OCI-LY7 (cell line): ENCODE measurements at regions not wholly inside any gene's neighbourhood (a gene's known extent, or its start where the extent isn't known, plus 50 kb on each side); places are given as distances from the start of the nearest gene placed in this dataset.

ENCODE experiments used
- BruUV-seq: library from RNA; stranded (reverse); fragments of 400-500 nt; replicated peaks from 2 replicates; lab custom pipeline; 2021; lab: Mats Ljungman, UMichigan
- CTCF ChIA-PET: fragments of 300-600 bp; sonication (Branson Sonifier 250); formaldehyde crosslinking; loops from one replicate; lab custom pipeline; 2022; ENCODE audit warnings: antibody characterized with exemption; ENCODE audit not compliant: unreplicated experiment; lab: Charles Lee
- POLR2A ChIA-PET: fragments of 300-600 bp; sonication (Branson Sonifier 250); formaldehyde crosslinking; loops from one replicate; lab custom pipeline; 2022; ENCODE audit warnings: antibody characterized with exemption; lab: Charles Lee
- DNase-seq: peaks from one replicate; pipeline ENCODE4 v3.0.0-alpha.2; 2015; ENCODE audit warnings: low spot score
- H2AFZ ChIP-seq: fragments of 200-600 bp; sonication (generic), shearing (Covaris generic); 2 replicates; pipeline ENCODE4 v1.6.1; 2014; ENCODE audit warnings: mild to moderate bottlenecking, antibody characterized with exemption, low read length, moderate library complexity
- H3K27ac ChIP-seq: fragments of 200-600 bp; sonication (generic); 2 replicates; pipeline ENCODE4 v1.5.1; 2014; ENCODE audit warnings: mixed run types, low read depth, mild to moderate bottlenecking, moderate library complexity, low read length, inconsistent platforms; ENCODE audit not compliant: poor library complexity, severe bottlenecking
- H3K36me3 ChIP-seq: fragments of 200-600 bp; sonication (generic); 2 replicates; pipeline ENCODE4 v1.6.1; 2014; ENCODE audit warnings: mild to moderate bottlenecking, antibody characterized with exemption, low read length, moderate library complexity, mixed read lengths; ENCODE audit not compliant: insufficient read depth
- H3K4me1 ChIP-seq: fragments of 200-600 bp; sonication (generic); 2 replicates; pipeline ENCODE4 v1.5.1; 2014; ENCODE audit warnings: mild to moderate bottlenecking, low read length; ENCODE audit not compliant: insufficient read depth, poor library complexity, severe bottlenecking
- H3K4me2 ChIP-seq: fragments of 200-600 bp; sonication (generic); 2 replicates; pipeline ENCODE4 v1.6.1; 2014; ENCODE audit warnings: mild to moderate bottlenecking, low read length
- H3K4me3 ChIP-seq: fragments of 200-600 bp; sonication (generic); 2 replicates; pipeline ENCODE4 v1.5.1; 2014; ENCODE audit warnings: mild to moderate bottlenecking, low read depth, low read length; ENCODE audit not compliant: poor library complexity, severe bottlenecking
- H3K79me2 ChIP-seq: fragments of 200-600 bp; sonication (generic); 2 replicates; pipeline ENCODE4 v1.6.1; 2016; ENCODE audit warnings: low read depth, mild to moderate bottlenecking, low read length, moderate library complexity, mixed read lengths; ENCODE audit not compliant: insufficient read depth
- H3K9me2 ChIP-seq: fragments of 200-600 bp; sonication (generic); 2 replicates; pipeline ENCODE4 v1.6.1; 2016; ENCODE audit warnings: mild to moderate bottlenecking, low read length, mixed read lengths; ENCODE audit not compliant: insufficient read depth
- H3K9me3 ChIP-seq: fragments of 200-600 bp; sonication (generic); 2 replicates; pipeline ENCODE4 v1.6.1; 2014; ENCODE audit warnings: mild to moderate bottlenecking, mixed run types, low read length, mixed read lengths
- H4K20me1 ChIP-seq: fragments of 200-600 bp; sonication (generic); 2 replicates; pipeline ENCODE4 v1.6.1; 2014; ENCODE audit warnings: mild to moderate bottlenecking, antibody characterized with exemption, low read length, moderate library complexity, mixed read lengths; ENCODE audit not compliant: insufficient read depth
- EZH2phosphoT487 ChIP-seq: fragments of 200-600 bp; sonication (generic); IDR thresholded peaks from 2 replicates; pipeline ENCODE4 v1.6.1; 2018; ENCODE audit warnings: low read depth, borderline replicate concordance, mild to moderate bottlenecking, mixed run types, antibody characterized with exemption, low read length, moderate library complexity, mixed read lengths
- intact Hi-C: fragments of 100-400 bp; cut with micrococcal nuclease; formaldehyde crosslinking; loops from one replicate; pipeline ENCODE4 v1.10.0; 2022; ENCODE audit not compliant: unreplicated experiment
- TF ChIP-seq, protein P1 (sequence below): fragments of 200-600 bp; sonication (generic); conservative IDR thresholded peaks from 2 replicates; pipeline ENCODE4 v1.5.1; 2014; ENCODE audit warnings: mild to moderate bottlenecking, antibody characterized with exemption, low read length, moderate library complexity, mixed read lengths

DNA sequence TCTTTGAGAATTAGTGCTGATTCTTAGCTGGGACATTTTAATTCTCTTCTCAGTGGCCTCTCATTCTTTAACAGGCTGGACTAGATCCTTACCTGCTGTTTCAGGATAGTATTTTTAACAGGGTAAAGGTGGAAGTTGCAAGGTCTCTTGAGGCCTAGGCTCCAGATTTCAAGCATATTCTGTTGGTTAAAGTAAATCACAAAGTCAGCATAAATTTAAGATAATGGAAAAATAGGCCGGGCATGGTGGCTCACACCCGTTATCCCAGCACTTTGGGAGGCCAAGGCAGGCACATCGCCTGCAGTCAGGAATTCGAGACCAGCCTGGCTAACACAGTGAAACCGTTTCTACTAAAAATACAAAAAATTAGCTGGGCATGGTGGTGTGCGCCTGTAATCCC, 1149.0 kb downstream of the EPHA7 start:
- Histone ChIP-seq H3K9me3 (no peaks in the 10 kb centered on the region), H3K36me3 (no peaks in the 10 kb centered on the region), H3K9me2 (no peaks in the 10 kb centered on the region), H3K79me2 (no peaks in the 10 kb centered on the region), H2AFZ (no peak overlapping the region), H3K4me2 (no peak overlapping the region), H3K4me3 (no peak overlapping the region), H4K20me1 (no peaks in the 10 kb centered on the region), H3K27ac (no peak overlapping the region), H3K4me1 (no peaks in the 10 kb centered on the region)
- intact Hi-C loops: no loop called here
- POLR2A ChIA-PET: no interaction called here
- CTCF ChIA-PET: no interaction called here
- TF ChIP-seq, protein P1, sequence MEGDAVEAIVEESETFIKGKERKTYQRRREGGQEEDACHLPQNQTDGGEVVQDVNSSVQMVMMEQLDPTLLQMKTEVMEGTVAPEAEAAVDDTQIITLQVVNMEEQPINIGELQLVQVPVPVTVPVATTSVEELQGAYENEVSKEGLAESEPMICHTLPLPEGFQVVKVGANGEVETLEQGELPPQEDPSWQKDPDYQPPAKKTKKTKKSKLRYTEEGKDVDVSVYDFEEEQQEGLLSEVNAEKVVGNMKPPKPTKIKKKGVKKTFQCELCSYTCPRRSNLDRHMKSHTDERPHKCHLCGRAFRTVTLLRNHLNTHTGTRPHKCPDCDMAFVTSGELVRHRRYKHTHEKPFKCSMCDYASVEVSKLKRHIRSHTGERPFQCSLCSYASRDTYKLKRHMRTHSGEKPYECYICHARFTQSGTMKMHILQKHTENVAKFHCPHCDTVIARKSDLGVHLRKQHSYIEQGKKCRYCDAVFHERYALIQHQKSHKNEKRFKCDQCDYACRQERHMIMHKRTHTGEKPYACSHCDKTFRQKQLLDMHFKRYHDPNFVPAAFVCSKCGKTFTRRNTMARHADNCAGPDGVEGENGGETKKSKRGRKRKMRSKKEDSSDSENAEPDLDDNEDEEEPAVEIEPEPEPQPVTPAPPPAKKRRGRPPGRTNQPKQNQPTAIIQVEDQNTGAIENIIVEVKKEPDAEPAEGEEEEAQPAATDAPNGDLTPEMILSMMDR: no peak
- TF ChIP-seq EZH2phosphoT487: no peak
- DNase-seq: no peak
- BruUV-seq: no TSS peak

- DNase-seq: no peak
- H3K36me3 ChIP-seq: no peaks in the 10 kb centered on the region
- POLR2A ChIA-PET: no interaction called here
- H4K20me1 ChIP-seq: no peaks in the 10 kb centered on the region
- intact Hi-C loops: no loop called here
- no peak overlapping the region for H2AFZ ChIP-seq
- no peaks in the 10 kb centered on the region for H3K4me1 ChIP-seq
- no peak overlapping the region for H3K4me2 ChIP-seq
- H3K79me2 ChIP-seq: no peaks in the 10 kb centered on the region
- H3K27ac ChIP-seq: no peak overlapping the region
- H3K9me3 ChIP-seq: no peaks in the 10 kb centered on the region
- CTCF ChIA-PET: no interaction called here
- H3K4me3 ChIP-seq: no peak overlapping the region
- TF ChIP-seq, protein P1: no peak
- TF ChIP-seq EZH2phosphoT487: no peak
- H3K9me2 ChIP-seq: no peaks in the 10 kb centered on the region
- BruUV-seq: no TSS peak
Observed at GRCh38 chr6:92267335-92267734, 1152.0 kb downstream of the EPHA7 start.

GRCh38 chr6:92263864-92264263, 1155.5 kb downstream of the EPHA7 start:
- DNase-seq: no peak
- Histone ChIP-seq H3K27ac (no peak overlapping the region), H3K4me2 (no peak overlapping the region)

More at GRCh38 chr6:92263864-92264263, 1155.5 kb downstream of the EPHA7 start:
- ChIA-PET CTCF (no interaction called here), POLR2A (no interaction called here)
- intact Hi-C loops: no loop called here
- H3K4me1 ChIP-seq: no peaks in the 10 kb centered on the region
- no peak for TF ChIP-seq EZH2phosphoT487
- TF ChIP-seq, protein P1: no peak
- H3K36me3 ChIP-seq: no peaks in the 10 kb centered on the region
- H3K9me3 ChIP-seq: no peaks in the 10 kb centered on the region
- no peaks in the 10 kb centered on the region for H3K9me2 ChIP-seq
- no peak overlapping the region for H2AFZ ChIP-seq
- no peaks in the 10 kb centered on the region for H4K20me1 ChIP-seq
- H3K4me3 ChIP-seq: no peak overlapping the region
- BruUV-seq: no TSS peak
- H3K79me2 ChIP-seq: no peaks in the 10 kb centered on the region
